ENCODE measurements at regions not wholly inside any gene's neighbourhood (a gene's known extent, or its start where the extent isn't known, plus 50 kb on each side); places are given as distances from the start of the nearest gene placed in this dataset.

DNA sequence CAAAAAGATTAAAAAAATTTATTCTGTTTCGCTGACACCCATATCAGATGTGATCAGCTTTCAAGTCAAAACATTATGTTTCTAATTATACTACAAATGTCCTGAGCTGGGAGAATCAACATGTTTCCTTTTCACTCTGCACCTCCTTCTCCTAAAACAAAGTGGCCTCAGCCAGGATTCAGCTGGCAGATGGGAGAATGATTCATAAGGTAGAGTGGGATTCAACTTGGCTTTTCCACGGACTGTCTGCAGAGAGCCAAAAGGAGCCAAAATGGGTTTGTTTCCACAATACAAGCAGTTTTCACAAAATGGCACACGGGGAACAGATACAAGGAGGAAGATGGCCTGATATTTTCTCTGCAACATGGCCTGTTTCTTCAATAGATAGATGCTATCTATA lies 376.5 kb upstream of the PRKCQ start:
- 11 to 18% (median 18%) methylated on average over 3 of the region's 3 CpGs for WGBS, 3 donors
- H3K9me3 ChIP-seq, result no peaks in the 10 kb centered on the region
- no peak overlapping the region for H3K27ac ChIP-seq
- no peaks in the 10 kb centered on the region for H3K27me3 ChIP-seq
- no peaks in the 10 kb centered on the region for H3K36me3 ChIP-seq
- DNase-seq, result no peak
- intact Hi-C loops (cut with DNase I), result no loop called here
- no peak for TF ChIP-seq EP300 (IDR thresholded peaks at IDR 0.05)
- TF ChIP-seq POLR2A (IDR thresholded peaks at IDR 0.05), result no peak
- TF ChIP-seq, protein P1, sequence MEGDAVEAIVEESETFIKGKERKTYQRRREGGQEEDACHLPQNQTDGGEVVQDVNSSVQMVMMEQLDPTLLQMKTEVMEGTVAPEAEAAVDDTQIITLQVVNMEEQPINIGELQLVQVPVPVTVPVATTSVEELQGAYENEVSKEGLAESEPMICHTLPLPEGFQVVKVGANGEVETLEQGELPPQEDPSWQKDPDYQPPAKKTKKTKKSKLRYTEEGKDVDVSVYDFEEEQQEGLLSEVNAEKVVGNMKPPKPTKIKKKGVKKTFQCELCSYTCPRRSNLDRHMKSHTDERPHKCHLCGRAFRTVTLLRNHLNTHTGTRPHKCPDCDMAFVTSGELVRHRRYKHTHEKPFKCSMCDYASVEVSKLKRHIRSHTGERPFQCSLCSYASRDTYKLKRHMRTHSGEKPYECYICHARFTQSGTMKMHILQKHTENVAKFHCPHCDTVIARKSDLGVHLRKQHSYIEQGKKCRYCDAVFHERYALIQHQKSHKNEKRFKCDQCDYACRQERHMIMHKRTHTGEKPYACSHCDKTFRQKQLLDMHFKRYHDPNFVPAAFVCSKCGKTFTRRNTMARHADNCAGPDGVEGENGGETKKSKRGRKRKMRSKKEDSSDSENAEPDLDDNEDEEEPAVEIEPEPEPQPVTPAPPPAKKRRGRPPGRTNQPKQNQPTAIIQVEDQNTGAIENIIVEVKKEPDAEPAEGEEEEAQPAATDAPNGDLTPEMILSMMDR (IDR thresholded peaks at IDR 0.05), result no peak
- H3K4me3 ChIP-seq, result no peak overlapping the region
- peaks cover 1% of the 10 kb centered on the region for H3K4me1 ChIP-seq (ENCODE audit: insufficient read depth)

DNA sequence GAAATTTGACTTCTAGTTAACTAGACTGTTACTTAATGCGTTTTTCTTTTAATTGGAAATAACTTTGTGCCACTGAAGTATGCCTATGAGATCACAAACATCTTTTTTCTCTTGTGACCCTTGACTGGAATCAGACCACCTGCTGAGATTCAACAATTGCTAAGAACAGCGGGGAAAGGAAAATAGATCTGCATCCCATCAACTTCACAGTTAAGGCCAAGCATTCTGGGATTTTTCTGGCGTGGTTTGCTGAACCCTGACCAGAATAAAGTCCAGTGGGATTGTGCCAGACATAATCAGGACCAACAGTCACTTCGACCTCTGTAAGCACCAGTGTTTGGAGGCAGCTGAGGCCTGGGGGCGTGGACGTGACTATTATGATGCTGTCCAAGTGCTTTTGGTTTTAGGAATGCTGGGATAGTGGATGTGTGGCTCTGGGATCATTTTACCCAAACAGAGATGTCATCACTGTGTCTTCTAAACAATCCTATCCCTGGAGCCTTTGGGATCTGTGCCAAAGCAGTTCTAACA lies 373.3 kb upstream of the PRKCQ start:
- DNase-seq, result peak in 1 of 5 donors; percentile 31
- TF ChIP-seq EP300 (IDR thresholded peaks at IDR 0.05) (no peak), POLR2A (IDR thresholded peaks at IDR 0.05) (no peak)
- TF ChIP-seq, protein P1 (IDR thresholded peaks at IDR 0.05), result no peak
- 35 to 64% (median 44%) methylated on average over 6 of the region's 6 CpGs for WGBS, 3 donors
- peaks cover 1% of the 10 kb centered on the region for H3K4me1 ChIP-seq (ENCODE audit: insufficient read depth)
- intact Hi-C loops (cut with DNase I), result no loop called here
- no peak overlapping the region for H3K27ac ChIP-seq
- no peaks in the 10 kb centered on the region for H3K9me3 ChIP-seq
- H3K27me3 ChIP-seq, result no peaks in the 10 kb centered on the region
- no peaks in the 10 kb centered on the region for H3K36me3 ChIP-seq
- H3K4me3 ChIP-seq, result no peak overlapping the region

DNA sequence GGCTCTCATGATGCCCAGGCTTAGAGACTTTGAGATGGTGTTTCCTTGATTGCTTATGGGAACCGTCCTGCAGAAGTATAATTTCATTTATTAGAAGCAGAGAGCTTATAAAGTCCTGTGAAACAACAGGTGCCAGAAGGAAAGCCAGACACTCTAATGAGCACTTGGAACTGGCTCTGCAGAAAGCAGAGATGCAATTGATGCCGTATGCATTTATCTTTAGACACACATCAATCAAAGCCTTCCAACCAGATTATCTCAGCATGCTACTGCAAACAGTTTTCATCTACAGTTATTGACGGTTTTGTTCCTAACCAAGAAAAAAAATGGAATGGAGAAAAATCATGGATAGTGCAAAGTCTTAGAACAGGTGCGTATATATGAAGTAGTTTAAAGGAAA lies 371.7 kb upstream of the PRKCQ start:
- WGBS, 3 donors, result 84 to 91% (median 85%) methylated on average over 4 of the region's 4 CpGs
- H3K27me3 ChIP-seq, result no peaks in the 10 kb centered on the region
- TF ChIP-seq EP300 (IDR thresholded peaks at IDR 0.05), result no peak
- no peak for TF ChIP-seq POLR2A (IDR thresholded peaks at IDR 0.05)
- TF ChIP-seq, protein P1 (IDR thresholded peaks at IDR 0.05), result no peak
- no peak for DNase-seq
- intact Hi-C loops (cut with DNase I), result no loop called here
- H3K4me3 ChIP-seq, result no peak overlapping the region
- H3K4me1 ChIP-seq (ENCODE audit: insufficient read depth), result peaks cover 1% of the 10 kb centered on the region
- H3K27ac ChIP-seq, result no peak overlapping the region
- no peaks in the 10 kb centered on the region for H3K36me3 ChIP-seq
- no peaks in the 10 kb centered on the region for H3K9me3 ChIP-seq

DNA sequence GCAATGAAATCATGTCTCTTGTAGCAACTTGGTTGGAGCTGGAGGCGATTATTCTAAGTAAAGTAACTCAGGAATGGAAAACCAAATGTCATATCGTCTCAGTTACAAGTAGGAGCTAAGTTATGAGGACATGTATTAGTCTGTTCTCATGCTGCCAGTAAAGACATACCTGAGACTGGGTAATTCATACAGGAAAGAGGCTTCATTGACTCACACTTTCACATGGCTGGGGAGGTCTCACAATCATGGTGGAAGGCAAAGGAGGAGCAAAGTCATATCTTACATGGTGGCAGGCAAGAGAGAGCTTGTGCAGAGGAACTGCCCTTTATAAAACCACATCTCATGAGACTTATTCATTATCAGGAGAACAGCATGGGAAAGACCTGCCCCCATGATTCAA lies 370.1 kb upstream of the PRKCQ start:
- no peak for TF ChIP-seq EP300 (IDR thresholded peaks at IDR 0.05)
- no peak for TF ChIP-seq POLR2A (IDR thresholded peaks at IDR 0.05)
- TF ChIP-seq, protein P1 (IDR thresholded peaks at IDR 0.05), result no peak
- H3K27ac ChIP-seq, result no peak overlapping the region
- no peaks in the 10 kb centered on the region for H3K36me3 ChIP-seq
- H3K9me3 ChIP-seq, result no peaks in the 10 kb centered on the region
- H3K4me1 ChIP-seq (ENCODE audit: insufficient read depth), result no peaks in the 10 kb centered on the region
- intact Hi-C loops (cut with DNase I), result no loop called here
- no peak overlapping the region for H3K4me3 ChIP-seq
- WGBS, 3 donors, result 90 to 97% (median 94%) methylated on average over 2 of the region's 2 CpGs
- H3K27me3 ChIP-seq, result no peaks in the 10 kb centered on the region
- no peak for DNase-seq
